K562 (cell line): ENCODE measurements at regions not wholly inside any gene's neighbourhood (a gene's known extent, or its start where the extent isn't known, plus 50 kb on each side); places are given as distances from the start of the nearest gene placed in this dataset.

ENCODE experiments used
- ETV6 ChIP-seq, 3 experiments: fragments of 150-350 bp in 1 of 3; sonication (generic) in 1 of 3; formaldehyde crosslinking in 1 of 3; IDR thresholded peaks; 2 replicates each; pipeline versions ENCODE4 v1.6.1 to v1.8.0; 2014 to 2022; ENCODE audit warnings: borderline replicate concordance in 2 of 3, low read depth in 2 of 3, antibody characterized with exemption in 1 of 3, low read length in 1 of 3, mild to moderate bottlenecking in 1 of 3, missing genetic modification reagents in 1 of 3
- EZH2 ChIP-seq: IDR thresholded peaks from 2 replicates; pipeline ENCODE4 v1.6.1; 2012; ENCODE audit warnings: low read depth, mild to moderate bottlenecking, inconsistent platforms, low read length, borderline replicate concordance
- FOXP1 ChIP-seq: sonication (generic); formaldehyde crosslinking; IDR thresholded peaks from 2 replicates; pipeline ENCODE4 v1.8.0; 2022; ENCODE audit warnings: mild to moderate bottlenecking, missing genetic modification reagents
- GATAD2A ChIP-seq: fragments of 450-650 bp; IDR thresholded peaks from 2 replicates; pipeline ENCODE4 v1.6.1; 2017
- NUFIP1 ChIP-seq: fragments of 450-650 bp; IDR thresholded peaks from 2 replicates; pipeline ENCODE4 v1.6.1; 2018; ENCODE audit not compliant: partially characterized antibody
- POLR2A ChIP-seq: fragments of 450-650 bp; conservative IDR thresholded peaks from 2 replicates; pipeline ENCODE4 v1.6.1; 2016
- RAD21 ChIP-seq, 2 experiments: fragments of 250-450 bp in 1 of 2; fragments of 450-650 bp in 1 of 2; sonication (Bioruptor Pico) in 1 of 2; formaldehyde crosslinking in 1 of 2; IDR thresholded peaks in 1 of 2; conservative IDR thresholded peaks in 1 of 2; 2 replicates each; pipeline versions ENCODE4 v1.4.0 to v1.8.0; 2020 to 2022; ENCODE audit warnings: mild to moderate bottlenecking in 2 of 2, moderate library complexity in 1 of 2
- RBM39 ChIP-seq: fragments of 200-400 bp; formaldehyde crosslinking; optimal IDR thresholded peaks from 2 replicates; pipeline ENCODE3; 2018; ENCODE audit warnings: low read depth, low read length
- SNIP1 ChIP-seq: fragments of 450-650 bp; IDR thresholded peaks from 2 replicates; pipeline ENCODE4 v1.7.1; 2017; ENCODE audit warnings: low read depth, mild to moderate bottlenecking
- SRSF3 ChIP-seq: fragments of 200-400 bp; formaldehyde crosslinking; IDR thresholded peaks from 2 replicates; pipeline ENCODE4 v1.6.1; 2016; ENCODE audit warnings: mild to moderate bottlenecking, low read length, moderate library complexity; ENCODE audit not compliant: insufficient read depth
- ZBTB17 ChIP-seq: fragments of 450-650 bp; formaldehyde crosslinking; IDR thresholded peaks from 2 replicates; pipeline ENCODE4 v1.4.0; 2020; ENCODE audit warnings: mild to moderate bottlenecking
- ZNF197 ChIP-seq: fragments of 200-800 bp; sonication (Bioruptor generic); IDR thresholded peaks from 2 replicates; pipeline ENCODE4 v1.6.1; 2016; ENCODE audit warnings: low read depth, missing genetic modification characterization, missing compliant biosample characterization
- ZNF551 ChIP-seq: fragments of 250-450 bp; sonication (Bioruptor Pico); IDR thresholded peaks from 2 replicates; pipeline ENCODE4 v1.5.0; 2021; ENCODE audit warnings: mild to moderate bottlenecking, moderate library complexity
- TF ChIP-seq, protein P1 (sequence below): fragments of 450-650 bp; IDR thresholded peaks from 2 replicates; pipeline ENCODE4 v1.6.1; 2016; ENCODE audit warnings: antibody characterized with exemption
- TF ChIP-seq, protein P2 (sequence below): sonication (generic); formaldehyde crosslinking; IDR thresholded peaks from 2 replicates; pipeline ENCODE4 v1.8.1; 2022; ENCODE audit warnings: missing genetic modification reagents
- TF ChIP-seq, protein P3 (sequence below): sonication (generic); formaldehyde crosslinking; IDR thresholded peaks from 2 replicates; pipeline ENCODE4 v1.8.0; 2023; ENCODE audit warnings: mild to moderate bottlenecking, missing genetic modification reagents
- TF ChIP-seq, protein P4 (sequence below): fragments of 450-650 bp; IDR thresholded peaks from 2 replicates; pipeline ENCODE4 v1.6.1; 2016; ENCODE audit warnings: low read depth, mild to moderate bottlenecking, moderate library complexity
- TF ChIP-seq, protein P5 (sequence below): sonication (generic); formaldehyde crosslinking; IDR thresholded peaks from 2 replicates; pipeline ENCODE4 v1.8.0; 2022; ENCODE audit warnings: missing genetic modification reagents, mild to moderate bottlenecking, moderate library complexity, borderline replicate concordance
- TF ChIP-seq, protein P6 (sequence below): fragments of 450-650 bp; formaldehyde crosslinking; IDR thresholded peaks from 2 replicates; pipeline ENCODE4 v1.4.0; 2020; ENCODE audit warnings: mild to moderate bottlenecking, mixed read lengths

DNA sequence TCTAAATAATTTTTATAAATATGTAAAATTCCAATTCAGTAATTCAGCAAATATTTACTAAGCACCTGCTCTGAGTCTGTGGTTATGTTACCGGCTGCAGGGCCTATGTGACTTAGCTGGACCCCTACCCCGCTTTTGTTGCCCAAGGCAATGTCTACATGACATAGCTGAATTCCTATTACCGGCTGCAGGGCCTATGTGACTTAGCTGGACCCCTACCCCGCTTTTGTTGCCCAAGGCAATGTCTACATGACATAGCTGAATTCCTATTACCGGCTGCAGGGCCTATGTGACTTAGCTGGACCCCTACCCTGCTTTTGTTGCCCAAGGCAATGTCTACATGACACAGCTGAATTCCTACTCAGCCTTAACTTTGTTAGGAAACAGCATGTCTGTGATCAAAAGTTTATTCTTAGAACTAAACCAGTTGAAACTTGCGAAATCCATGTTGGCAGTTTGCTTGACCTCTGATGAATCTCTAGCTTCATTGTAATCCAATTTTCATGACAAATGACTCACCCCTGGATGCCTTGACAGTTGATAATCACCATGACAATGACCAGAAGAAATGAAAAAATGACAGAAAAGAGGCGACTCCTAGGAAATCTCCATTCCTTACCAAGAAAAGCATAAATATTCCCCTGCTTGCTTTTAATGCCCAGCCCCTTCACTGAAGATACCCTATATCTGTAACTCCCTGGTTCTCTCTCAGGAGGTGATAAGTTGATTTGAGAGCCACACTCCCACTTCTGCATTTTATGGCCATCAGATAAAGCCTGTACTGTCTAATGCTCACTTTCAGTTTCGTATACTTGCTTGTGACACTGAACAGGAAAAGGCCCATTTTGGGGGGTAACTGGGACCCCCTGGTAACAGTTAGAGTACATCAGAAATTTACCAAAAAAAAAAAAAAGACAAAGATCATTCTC is 148.4 kb upstream of the SYT10 start (continued):
- no peak for TF ChIP-seq FOXP1 (CRISPR knock-in tag)
- TF ChIP-seq SRSF3, result no peak
- TF ChIP-seq GATAD2A, result peak; percentile 89
- TF ChIP-seq, protein P1, sequence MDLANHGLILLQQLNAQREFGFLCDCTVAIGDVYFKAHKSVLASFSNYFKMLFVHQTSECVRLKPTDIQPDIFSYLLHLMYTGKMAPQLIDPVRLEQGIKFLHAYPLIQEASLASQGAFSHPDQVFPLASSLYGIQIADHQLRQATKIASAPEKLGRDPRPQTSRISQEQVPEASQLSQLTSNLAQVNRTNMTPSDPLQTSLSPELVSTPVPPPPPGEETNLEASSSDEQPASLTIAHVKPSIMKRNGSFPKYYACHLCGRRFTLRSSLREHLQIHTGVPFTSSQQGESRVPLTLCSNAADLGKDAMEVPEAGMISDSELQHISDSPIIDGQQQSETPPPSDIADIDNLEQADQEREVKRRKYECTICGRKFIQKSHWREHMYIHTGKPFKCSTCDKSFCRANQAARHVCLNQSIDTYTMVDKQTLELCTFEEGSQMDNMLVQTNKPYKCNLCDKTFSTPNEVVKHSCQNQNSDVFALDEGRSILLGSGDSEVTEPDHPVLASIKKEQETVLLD, result peak; percentile 76; the same call in 1 of the 2 replicates
- no peak for TF ChIP-seq ZBTB17 (CRISPR knock-in tag)
- TF ChIP-seq ETV6 (IDR thresholded peaks at IDR 0.05; ENCODE audit: borderline replicate concordance in 1 of 2, low read depth in 2 of 2, low read length in 1 of 2), result 0 out of 4 replicates have a peak, but pooled peaks of 1 of the 2 experiments have one; percentile 45
- no peak for TF ChIP-seq ETV6 (CRISPR knock-in tag; IDR thresholded peaks at IDR 0.05; ENCODE audit: borderline replicate concordance)
- TF ChIP-seq, protein P2, sequence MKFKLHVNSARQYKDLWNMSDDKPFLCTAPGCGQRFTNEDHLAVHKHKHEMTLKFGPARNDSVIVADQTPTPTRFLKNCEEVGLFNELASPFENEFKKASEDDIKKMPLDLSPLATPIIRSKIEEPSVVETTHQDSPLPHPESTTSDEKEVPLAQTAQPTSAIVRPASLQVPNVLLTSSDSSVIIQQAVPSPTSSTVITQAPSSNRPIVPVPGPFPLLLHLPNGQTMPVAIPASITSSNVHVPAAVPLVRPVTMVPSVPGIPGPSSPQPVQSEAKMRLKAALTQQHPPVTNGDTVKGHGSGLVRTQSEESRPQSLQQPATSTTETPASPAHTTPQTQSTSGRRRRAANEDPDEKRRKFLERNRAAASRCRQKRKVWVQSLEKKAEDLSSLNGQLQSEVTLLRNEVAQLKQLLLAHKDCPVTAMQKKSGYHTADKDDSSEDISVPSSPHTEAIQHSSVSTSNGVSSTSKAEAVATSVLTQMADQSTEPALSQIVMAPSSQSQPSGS (CRISPR knock-in tag), result no peak
- TF ChIP-seq RBM39, result no peak
- no peak for TF ChIP-seq POLR2A
- TF ChIP-seq, protein P3, sequence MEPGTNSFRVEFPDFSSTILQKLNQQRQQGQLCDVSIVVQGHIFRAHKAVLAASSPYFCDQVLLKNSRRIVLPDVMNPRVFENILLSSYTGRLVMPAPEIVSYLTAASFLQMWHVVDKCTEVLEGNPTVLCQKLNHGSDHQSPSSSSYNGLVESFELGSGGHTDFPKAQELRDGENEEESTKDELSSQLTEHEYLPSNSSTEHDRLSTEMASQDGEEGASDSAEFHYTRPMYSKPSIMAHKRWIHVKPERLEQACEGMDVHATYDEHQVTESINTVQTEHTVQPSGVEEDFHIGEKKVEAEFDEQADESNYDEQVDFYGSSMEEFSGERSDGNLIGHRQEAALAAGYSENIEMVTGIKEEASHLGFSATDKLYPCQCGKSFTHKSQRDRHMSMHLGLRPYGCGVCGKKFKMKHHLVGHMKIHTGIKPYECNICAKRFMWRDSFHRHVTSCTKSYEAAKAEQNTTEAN (CRISPR knock-in tag), result no peak
- no peak for TF ChIP-seq NUFIP1
- TF ChIP-seq, protein P4, sequence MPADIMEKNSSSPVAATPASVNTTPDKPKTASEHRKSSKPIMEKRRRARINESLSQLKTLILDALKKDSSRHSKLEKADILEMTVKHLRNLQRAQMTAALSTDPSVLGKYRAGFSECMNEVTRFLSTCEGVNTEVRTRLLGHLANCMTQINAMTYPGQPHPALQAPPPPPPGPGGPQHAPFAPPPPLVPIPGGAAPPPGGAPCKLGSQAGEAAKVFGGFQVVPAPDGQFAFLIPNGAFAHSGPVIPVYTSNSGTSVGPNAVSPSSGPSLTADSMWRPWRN, result peak; percentile 86
- TF ChIP-seq, protein P5, sequence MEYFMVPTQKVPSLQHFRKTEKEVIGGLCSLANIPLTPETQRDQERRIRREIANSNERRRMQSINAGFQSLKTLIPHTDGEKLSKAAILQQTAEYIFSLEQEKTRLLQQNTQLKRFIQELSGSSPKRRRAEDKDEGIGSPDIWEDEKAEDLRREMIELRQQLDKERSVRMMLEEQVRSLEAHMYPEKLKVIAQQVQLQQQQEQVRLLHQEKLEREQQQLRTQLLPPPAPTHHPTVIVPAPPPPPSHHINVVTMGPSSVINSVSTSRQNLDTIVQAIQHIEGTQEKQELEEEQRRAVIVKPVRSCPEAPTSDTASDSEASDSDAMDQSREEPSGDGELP (CRISPR knock-in tag), result no peak
- TF ChIP-seq ZNF197, result peak; percentile 61; the same call in 1 of the 2 replicates
- no peak for TF ChIP-seq ZNF551
- no peak for TF ChIP-seq EZH2
- no peak for TF ChIP-seq SNIP1
- TF ChIP-seq RAD21 (CRISPR knock-in tag; conservative IDR thresholded peaks at IDR 0.05 in 1 of 2, IDR thresholded peaks at IDR 0.05 in 1 of 2), result peak in 1 of 2 experiments; percentile 32; a peak in 2 of 4 replicates
- TF ChIP-seq, protein P6, sequence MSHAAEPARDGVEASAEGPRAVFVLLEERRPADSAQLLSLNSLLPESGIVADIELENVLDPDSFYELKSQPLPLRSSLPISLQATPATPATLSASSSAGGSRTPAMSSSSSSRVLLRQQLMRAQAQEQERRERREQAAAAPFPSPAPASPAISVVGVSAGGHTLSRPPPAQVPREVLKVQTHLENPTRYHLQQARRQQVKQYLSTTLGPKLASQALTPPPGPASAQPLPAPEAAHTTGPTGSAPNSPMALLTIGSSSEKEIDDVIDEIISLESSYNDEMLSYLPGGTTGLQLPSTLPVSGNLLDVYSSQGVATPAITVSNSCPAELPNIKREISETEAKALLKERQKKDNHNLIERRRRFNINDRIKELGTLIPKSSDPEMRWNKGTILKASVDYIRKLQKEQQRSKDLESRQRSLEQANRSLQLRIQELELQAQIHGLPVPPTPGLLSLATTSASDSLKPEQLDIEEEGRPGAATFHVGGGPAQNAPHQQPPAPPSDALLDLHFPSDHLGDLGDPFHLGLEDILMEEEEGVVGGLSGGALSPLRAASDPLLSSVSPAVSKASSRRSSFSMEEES (CRISPR knock-in tag), result no peak
